ENCODE measurements at regions not wholly inside any gene's neighbourhood (a gene's known extent, or its start where the extent isn't known, plus 50 kb on each side); places are given as distances from the start of the nearest gene placed in this dataset.

- DNase-seq = no peak
Measured at GRCh38 chr7:48703466-48703865, 220.9 kb upstream of the CDC14C start.

- no peak for DNase-seq
Measured at GRCh38 chr7:48708122-48708521, 216.2 kb upstream of the CDC14C start.

DNA sequence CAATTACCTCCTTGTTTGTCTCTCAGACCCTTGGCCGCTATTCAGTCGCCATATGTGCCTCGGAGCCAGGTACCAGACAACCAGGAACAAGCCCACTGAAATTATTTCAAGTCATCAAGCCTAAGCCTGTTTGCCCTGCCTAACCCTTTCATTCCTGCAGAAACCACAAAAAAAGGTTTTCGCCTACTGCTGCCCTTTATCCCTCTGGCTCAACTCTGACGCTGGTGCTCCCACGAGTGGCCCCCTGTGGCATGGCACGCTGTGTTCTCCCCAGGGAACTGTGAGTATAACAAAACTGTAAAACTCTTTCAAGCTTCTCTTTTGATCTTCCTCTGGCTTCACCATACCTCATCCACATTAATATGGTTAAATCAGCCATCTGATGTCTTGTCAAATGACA lies 215.7 kb upstream of the CDC14C start:
- no peak for DNase-seq

- DNase-seq = no peak
Measured at GRCh38 chr7:48710995-48711394, 213.4 kb upstream of the CDC14C start.

DNA sequence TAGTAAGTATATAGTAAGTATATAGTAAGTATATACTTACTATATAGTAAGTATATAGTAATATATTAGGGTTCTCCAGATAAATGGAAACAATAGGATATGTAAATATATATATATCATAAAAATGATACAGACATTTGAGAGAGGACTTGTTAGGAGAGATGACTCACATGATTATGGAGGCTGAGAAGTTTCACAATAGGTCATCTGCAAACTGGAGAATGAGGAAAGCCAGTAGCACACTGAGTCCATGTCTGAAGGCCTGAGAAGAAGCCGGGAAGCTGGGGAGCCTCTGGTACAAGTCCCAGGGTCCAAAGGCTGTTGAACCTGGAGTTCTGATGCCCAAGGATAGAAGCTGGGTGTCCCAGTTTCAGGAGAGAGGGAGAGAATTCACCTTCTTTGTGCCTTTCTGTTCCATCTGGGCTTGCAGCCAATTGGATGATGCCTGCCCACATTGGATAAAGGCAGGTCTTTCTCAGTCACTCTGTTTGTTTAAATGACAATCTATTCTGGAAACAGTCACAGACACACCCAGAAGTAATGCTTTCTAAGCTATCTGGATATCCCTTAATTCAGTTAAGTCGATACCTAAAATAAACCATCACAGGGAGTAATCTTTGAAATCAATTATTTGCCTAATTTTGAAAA lies 205.5 kb upstream of the CDC14C start:
- DNase-seq = no peak

- DNase-seq = no peak
Measured at GRCh38 chr7:48728799-48729198, 195.5 kb upstream of the CDC14C start.

- no peak for DNase-seq
Measured at GRCh38 chr7:48734695-48735406, 189.5 kb upstream of the CDC14C start.

GRCh38 chr7:48741545-48741944 lies 182.8 kb upstream of the CDC14C start:
- no peak for DNase-seq

GRCh38 chr7:48742079-48742798 lies 182.1 kb upstream of the CDC14C start:
- peak; percentile 10 for DNase-seq

DNA sequence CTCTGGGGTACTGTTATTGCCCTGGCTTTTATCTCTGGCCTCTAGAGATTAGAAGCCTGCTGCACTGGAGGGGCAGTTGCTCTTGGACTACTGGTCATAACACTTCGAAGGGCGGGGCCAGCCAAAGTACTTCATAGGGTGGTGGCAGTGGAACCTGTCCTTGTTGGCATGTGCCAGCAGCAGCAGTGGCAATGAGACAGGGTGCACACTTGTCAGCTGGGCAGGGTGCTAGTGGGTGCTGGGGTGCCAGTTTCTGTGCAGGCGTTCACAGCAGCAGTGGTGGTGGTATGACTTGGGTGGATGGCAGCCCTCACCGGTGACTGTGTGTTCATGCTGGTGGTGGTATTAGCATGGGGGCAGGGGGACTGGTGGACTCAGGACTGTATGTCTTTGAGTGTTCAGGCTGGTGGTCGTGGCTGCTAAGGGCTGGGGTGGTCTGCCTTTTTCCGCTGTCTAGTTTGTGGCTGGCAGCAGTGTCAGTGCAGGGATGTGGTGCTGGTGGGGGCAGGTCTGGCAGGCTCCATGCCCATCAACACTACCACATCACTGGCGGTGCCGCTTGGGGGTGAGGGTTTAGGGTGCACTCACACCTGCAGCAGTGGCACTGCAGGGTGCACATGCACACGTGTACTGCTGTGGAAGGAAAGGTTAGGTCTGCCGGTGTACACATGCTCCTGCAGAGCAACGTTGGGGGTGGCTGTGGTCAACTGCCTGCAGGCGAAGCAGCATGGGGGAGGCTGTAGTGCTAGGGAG lies 176.1 kb upstream of the CDC14C start:
- no peak for DNase-seq

DNA sequence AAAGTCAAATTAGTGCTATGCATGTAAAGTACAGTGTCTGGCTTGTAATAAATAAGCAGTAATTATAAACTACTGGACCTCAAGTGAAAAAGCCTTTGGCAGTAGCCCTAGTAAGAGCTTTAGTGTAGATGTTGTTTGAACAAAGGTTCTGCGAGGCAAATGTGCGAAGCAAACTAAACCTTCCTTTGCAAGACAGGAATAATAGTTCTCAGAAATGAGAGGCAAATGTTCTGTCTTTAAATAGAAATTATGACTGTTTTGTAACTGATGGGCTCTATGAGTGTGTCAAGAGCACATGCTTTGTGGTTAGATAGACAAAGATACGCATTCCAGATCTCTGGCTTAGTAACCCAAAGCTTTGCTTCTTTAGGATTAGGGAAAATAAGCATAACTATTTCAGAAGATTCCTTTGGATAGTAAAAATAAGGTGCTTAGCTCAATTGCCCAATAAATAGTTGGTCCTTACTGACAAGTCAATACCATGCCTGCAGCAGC lies 169.2 kb upstream of the CDC14C start:
- no peak for DNase-seq

- DNase-seq = no peak
Measured at GRCh38 chr7:48759431-48760080, 164.8 kb upstream of the CDC14C start.

- peak; percentile 7 for DNase-seq
Measured at GRCh38 chr7:48760528-48761265, 163.7 kb upstream of the CDC14C start.

- no peak for DNase-seq
Measured at GRCh38 chr7:48780862-48781261, 143.5 kb upstream of the CDC14C start.

- DNase-seq = peak; percentile 21
Measured at GRCh38 chr7:48781752-48782151, 142.6 kb upstream of the CDC14C start.

DNA sequence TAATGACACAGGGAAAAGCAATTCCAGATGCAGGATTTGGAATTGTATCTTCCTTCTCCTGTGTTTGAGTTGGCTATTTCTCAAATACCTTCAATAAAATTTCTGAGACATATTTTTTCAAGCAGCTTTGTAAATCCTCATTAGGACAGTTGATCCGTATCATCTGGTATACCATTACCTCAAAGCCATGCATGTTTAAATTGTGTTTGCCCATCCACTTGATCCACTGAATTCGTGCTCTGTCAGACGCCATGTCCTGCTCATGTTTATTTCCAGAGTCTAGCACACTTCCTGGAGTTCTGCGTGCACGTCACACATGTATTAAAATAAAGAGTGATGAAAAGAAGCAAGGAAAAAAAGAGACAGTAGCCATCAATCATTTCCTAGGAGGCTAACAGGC lies 141.8 kb upstream of the CDC14C start:
- peak; percentile 44 for DNase-seq

DNA sequence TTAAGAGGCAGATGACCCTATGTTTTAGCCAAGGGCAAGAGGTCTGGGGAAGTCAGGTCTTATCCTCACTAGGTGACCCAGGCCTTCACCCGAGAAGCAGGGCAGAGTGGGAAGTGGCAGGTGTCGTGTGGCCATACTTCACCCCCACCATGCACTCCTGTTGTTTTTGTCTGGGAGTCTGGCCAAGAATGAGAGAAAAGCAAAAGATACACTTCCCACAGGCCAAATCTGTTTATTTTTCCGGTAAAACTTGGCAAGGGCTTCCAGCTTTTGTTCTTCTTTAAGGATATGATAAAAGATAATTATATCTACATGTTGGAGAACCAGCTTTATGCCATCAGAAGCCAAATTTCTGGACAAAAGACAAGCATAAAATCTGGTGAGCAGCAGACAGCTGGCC lies 137.4 kb upstream of the CDC14C start:
- DNase-seq = peak; percentile 6

DNA sequence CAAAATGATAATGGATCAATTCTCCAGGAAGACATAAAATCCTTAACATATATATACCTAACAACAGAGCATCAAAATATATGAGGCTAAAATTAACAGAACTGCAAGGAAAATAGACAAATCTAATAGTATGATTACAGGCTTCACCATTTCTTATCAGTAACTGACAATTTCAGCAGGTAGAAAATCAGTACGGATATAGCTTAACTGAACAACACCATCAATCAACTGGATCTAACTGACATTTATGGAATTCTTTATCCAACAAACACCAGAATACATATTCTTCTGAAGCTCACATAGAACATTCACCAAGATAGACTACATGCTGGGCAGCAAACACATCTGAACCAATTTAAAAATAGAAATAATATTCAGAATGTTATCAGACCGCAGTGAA lies 121.1 kb upstream of the CDC14C start:
- DNase-seq = no peak

GRCh38 chr7:48806731-48807130 lies 117.6 kb upstream of the CDC14C start:
- DNase-seq = no peak

GRCh38 chr7:48811071-48811470 lies 113.3 kb upstream of the CDC14C start:
- no peak for DNase-seq

DNA sequence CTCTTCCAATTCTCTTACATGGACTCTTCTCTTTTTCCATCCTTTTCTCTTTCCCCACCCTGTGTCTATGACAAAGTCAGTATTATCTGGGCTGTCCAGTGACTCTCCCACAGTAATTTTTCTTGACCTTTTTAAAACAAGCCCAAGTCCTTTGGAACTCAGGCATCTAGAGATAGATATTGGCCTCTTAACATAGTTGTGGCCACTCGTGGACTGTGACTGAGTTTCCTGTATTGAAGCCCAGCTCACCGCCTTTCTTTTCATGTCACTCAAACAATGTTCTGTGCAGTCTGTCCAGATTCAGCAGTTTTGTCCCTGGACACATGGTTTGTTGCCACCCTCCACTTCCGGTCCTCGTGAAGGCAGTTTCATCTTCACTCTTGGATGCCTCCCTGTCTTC lies 110.9 kb upstream of the CDC14C start:
- DNase-seq = no peak

Data from tongue (tissue), 1 donor.